Neural cell (in vitro differentiated cells): ENCODE measurements at regions not wholly inside any gene's neighbourhood (a gene's known extent, or its start where the extent isn't known, plus 50 kb on each side); places are given as distances from the start of the nearest gene placed in this dataset.

Source experiments
- H2AFZ ChIP-seq: fragments of 200-600, 300-800 bp; sonication (generic), shearing (Covaris generic); 2 replicates; pipeline ENCODE4 v1.6.0; 2014; ENCODE audit warnings: low read depth, mild to moderate bottlenecking, antibody characterized with exemption, low read length, moderate library complexity
- H3F3A ChIP-seq: fragments of 200-600 bp; shearing (Covaris generic); 2 replicates; pipeline ENCODE4 v1.6.1; 2016; ENCODE audit warnings: mild to moderate bottlenecking, moderate library complexity, mixed read lengths, antibody characterized with exemption, low read length; ENCODE audit not compliant: insufficient read depth, poor library complexity, severe bottlenecking
- H3K27ac ChIP-seq: fragments of 200-600, 300-800 bp; sonication (generic), shearing (Covaris generic); 2 replicates; pipeline ENCODE4 v1.5.1; 2014; ENCODE audit warnings: mild to moderate bottlenecking, low read length, moderate library complexity
- H3K27me3 ChIP-seq: fragments of 300-800, 200-600 bp; sonication (generic), shearing (Covaris generic); 2 replicates; pipeline ENCODE4 v1.6.0; 2014; ENCODE audit warnings: mild to moderate bottlenecking, low read depth, low read length, moderate library complexity; ENCODE audit not compliant: insufficient read depth
- H3K36me3 ChIP-seq: fragments of 300-800, 200-600 bp; sonication (generic), shearing (Covaris generic); 2 replicates; pipeline ENCODE4 v1.5.1; 2014; ENCODE audit warnings: mild to moderate bottlenecking, antibody characterized with exemption, low read length, moderate library complexity; ENCODE audit not compliant: insufficient read depth
- H3K4me2 ChIP-seq: fragments of 300-800, 200-600 bp; sonication (generic), shearing (Covaris generic); 2 replicates; pipeline ENCODE4 v1.6.0; 2014; ENCODE audit warnings: mild to moderate bottlenecking, low read length
- H3K4me3 ChIP-seq: fragments of 300-800, 200-600 bp; sonication (generic), shearing (Covaris generic); 2 replicates; pipeline ENCODE4 v1.5.1; 2014; ENCODE audit warnings: mild to moderate bottlenecking, low read length, moderate library complexity
- H3K79me2 ChIP-seq: fragments of 200-600 bp; shearing (Covaris generic); replicated peaks from 2 replicates; pipeline ENCODE4 v1.6.0; 2014; ENCODE audit warnings: mild to moderate bottlenecking, low read length, moderate library complexity; ENCODE audit not compliant: insufficient read depth
- H3K9ac ChIP-seq: fragments of 300-800, 200-600 bp; sonication (generic), shearing (Covaris generic); 2 replicates; pipeline ENCODE4 v1.6.1; 2016; ENCODE audit warnings: mild to moderate bottlenecking, low read length, mixed read lengths
- H3K9me2 ChIP-seq: fragments of 200-600 bp; shearing (Covaris generic); 2 replicates; pipeline ENCODE4 v1.6.1; 2016; ENCODE audit warnings: mild to moderate bottlenecking, low read length, mixed read lengths; ENCODE audit not compliant: insufficient read depth
- H3K9me3 ChIP-seq: fragments of 200-600, 300-800 bp; sonication (generic), shearing (Covaris generic); 2 replicates; pipeline ENCODE4 v1.6.1; 2016; ENCODE audit warnings: mild to moderate bottlenecking, mixed run types, low read length, moderate library complexity, mixed read lengths
- H4K20me1 ChIP-seq: fragments of 200-600 bp; shearing (Covaris generic); 2 replicates; pipeline ENCODE4 v1.6.1; 2016; ENCODE audit warnings: mild to moderate bottlenecking, mixed run types; ENCODE audit not compliant: insufficient read depth
- CTCF ChIP-seq: fragments of 450-650 bp; IDR thresholded peaks from 2 replicates; pipeline ENCODE4 v1.5.1; 2014; ENCODE audit warnings: antibody characterized with exemption, mild to moderate bottlenecking, moderate library complexity; ENCODE audit not compliant: poor library complexity, severe bottlenecking
- EP300 ChIP-seq: fragments of 450-650 bp; conservative IDR thresholded peaks from 2 replicates; pipeline ENCODE4 v1.6.1; 2014; ENCODE audit warnings: antibody characterized with exemption, mild to moderate bottlenecking, moderate library complexity; ENCODE audit not compliant: poor library complexity, severe bottlenecking
- EZH2 ChIP-seq: fragments of 200-600, 300-800 bp; shearing (Covaris generic), sonication (generic); IDR thresholded peaks from 2 replicates; pipeline ENCODE4 v1.6.1; 2014; ENCODE audit warnings: antibody characterized with exemption, low read length, borderline replicate concordance, mild to moderate bottlenecking; ENCODE audit not compliant: insufficient read depth, poor library complexity, severe bottlenecking
- MXI1 ChIP-seq: fragments of 450-650 bp; conservative IDR thresholded peaks from 2 replicates; pipeline ENCODE4 v1.6.1; 2014; ENCODE audit warnings: antibody characterized with exemption, mild to moderate bottlenecking; ENCODE audit not compliant: poor library complexity, severe bottlenecking
- POLR2AphosphoS5 ChIP-seq: IDR thresholded peaks from 2 replicates; pipeline ENCODE4 v1.6.1; 2012
- RAD21 ChIP-seq: fragments of 450-650 bp; conservative IDR thresholded peaks from 2 replicates; pipeline ENCODE4 v1.6.1; 2014; ENCODE audit warnings: antibody characterized with exemption, mild to moderate bottlenecking, moderate library complexity
- REST ChIP-seq: IDR thresholded peaks from 2 replicates; pipeline ENCODE4 v1.6.1; 2012; ENCODE audit warnings: borderline replicate concordance
- SMC3 ChIP-seq: fragments of 450-650 bp; conservative IDR thresholded peaks from 2 replicates; pipeline ENCODE4 v1.6.1; 2014; ENCODE audit warnings: antibody characterized with exemption, mild to moderate bottlenecking, moderate library complexity; ENCODE audit not compliant: poor library complexity
- TAF1 ChIP-seq: IDR thresholded peaks from 2 replicates; pipeline ENCODE4 v1.6.1; 2012; ENCODE audit warnings: low read depth

GRCh38 chr12:78560633-78561032, 303.9 kb upstream of the SYT1 start:
- Histone ChIP-seq H2AFZ (no peak overlapping the region), H3K9me2 (no peaks in the 10 kb centered on the region), H3K79me2 (no peaks in the 10 kb centered on the region), H3K36me3 (no peaks in the 10 kb centered on the region), H3K4me2 (no peak overlapping the region), H3K9ac (no peak overlapping the region), H3F3A (no peaks in the 10 kb centered on the region), H3K27ac (no peak overlapping the region), H4K20me1 (no peaks in the 10 kb centered on the region), H3K9me3 (no peaks in the 10 kb centered on the region), H3K4me3 (no peak overlapping the region), H3K27me3 (no peaks in the 10 kb centered on the region)
- TF ChIP-seq MXI1 (no peak), SMC3 (no peak), REST (no peak), TAF1 (no peak), EP300 (no peak), RAD21 (no peak), POLR2AphosphoS5 (no peak), CTCF (no peak), EZH2 (no peak)

GRCh38 chr12:78562368-78563205, 302.0 kb upstream of the SYT1 start:
- Histone ChIP-seq H4K20me1 (no peaks in the 10 kb centered on the region), H3K9me3 (no peaks in the 10 kb centered on the region), H3K4me2 (no peak overlapping the region), H3K4me3 (no peak overlapping the region), H3K9ac (no peak overlapping the region), H3K79me2 (no peaks in the 10 kb centered on the region), H3K27ac (peak overlapping the region; percentile 13), H3K9me2 (no peaks in the 10 kb centered on the region), H3K36me3 (no peaks in the 10 kb centered on the region), H3K27me3 (no peaks in the 10 kb centered on the region), H2AFZ (no peak overlapping the region), H3F3A (no peaks in the 10 kb centered on the region)
- TF ChIP-seq POLR2AphosphoS5 (peak; percentile 11), CTCF (peak; percentile 67), SMC3 (peak; percentile 61), RAD21 (peak; percentile 59), EP300 (no peak), EZH2 (no peak), MXI1 (no peak)
